Hematopoietic multipotent progenitor cell treated with erythropoietin and hydrocortisone succinate and interleukin-3 and kit ligand, for 8 days (in vitro differentiated cells): ENCODE measurements at regions not wholly inside any gene's neighbourhood (a gene's known extent, or its start where the extent isn't known, plus 50 kb on each side); places are given as distances from the start of the nearest gene placed in this dataset.
A peak's percentile ranks its signal among the peaks of the same experiment; 100 is the strongest.
"Not testable (repeated sequence)": the region's sequence is repeated elsewhere in the genome, so short reads cannot be mapped to it uniquely, and the experiment has no call there.

ENCODE experiments used
- DNase-seq: peaks from one replicate; pipeline ENCODE4 v3.0.0-alpha.2; 2015

GRCh38 chrX:118261151-118261550, 84.8 kb upstream of the WDR44 start:
- DNase-seq = no peak

GRCh38 chrX:118271775-118272174, 74.1 kb upstream of the WDR44 start:
- DNase-seq = peak; percentile 73

- DNase-seq = no peak
Measured at GRCh38 chrX:118272242-118272641, 73.7 kb upstream of the WDR44 start.

GRCh38 chrX:118286066-118286762, 59.7 kb upstream of the WDR44 start:
- peak; percentile 1 for DNase-seq

- not testable (repeated sequence) for DNase-seq
Measured at GRCh38 chrX:118295818-118296217, 50.1 kb upstream of the WDR44 start.
